ENCODE measurements at regions not wholly inside any gene's neighbourhood (a gene's known extent, or its start where the extent isn't known, plus 50 kb on each side); places are given as distances from the start of the nearest gene placed in this dataset.

DNA sequence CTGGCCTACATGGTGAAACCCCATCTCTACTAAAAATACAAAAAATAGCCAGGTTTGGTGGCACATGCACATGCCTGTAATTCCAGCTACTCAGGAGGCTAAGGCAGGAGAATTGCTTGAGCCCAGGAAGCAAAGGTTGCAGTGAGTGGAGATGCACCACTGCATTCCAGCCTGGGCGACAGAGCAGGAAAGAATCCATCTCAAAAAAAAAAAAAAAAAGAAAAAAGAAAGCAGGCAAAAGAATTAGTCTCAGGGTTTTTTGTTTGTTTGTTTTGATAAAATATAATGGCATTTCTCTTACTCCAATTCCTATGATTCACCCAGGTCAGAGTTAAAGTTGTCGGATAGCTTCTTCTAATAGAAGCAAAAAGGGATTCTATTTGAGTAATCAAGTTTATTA lies 67.0 kb upstream of the ATG10 start:
- POLR2A ChIA-PET (ENCODE audit: unreplicated experiment) = no interaction called here
- intact Hi-C loops (cut with micrococcal nuclease) = no loop called here

More for the DNA sequence above, 67.0 kb upstream of the ATG10 start:
- H2BK20ac ChIP-seq (ENCODE audit: low read depth, low read length) = no peak overlapping the region
- no peak overlapping the region for H3K4me2 ChIP-seq (ENCODE audit: low read depth, low read length)
- no peak overlapping the region for H3K4ac ChIP-seq (ENCODE audit: low read depth, low read length)
- H3K27me3 ChIP-seq (ENCODE audit: control insufficient read depth, insufficient read depth, low read length) = no peaks in the 10 kb centered on the region; the same call in 1 of the 2 replicates
- no peak overlapping the region for H2BK5ac ChIP-seq (ENCODE audit: low read depth, low read length, poor library complexity, severe bottlenecking)
- no peak overlapping the region for H4K5ac ChIP-seq (ENCODE audit: low read depth, low read length)
- no peak overlapping the region for H3K18ac ChIP-seq (ENCODE audit: low read depth, low read length)
- H3K14ac ChIP-seq (replicated peaks; ENCODE audit: low read depth, low read length) = no peak overlapping the region
- no peak overlapping the region for H2AK5ac ChIP-seq (ENCODE audit: low read depth, low read length)
- H3K4me1 ChIP-seq (ENCODE audit: control insufficient read depth, insufficient read depth, low read length) = peaks cover 3% of the 10 kb centered on the region; the same call in 1 of the 2 replicates
- H3K27ac ChIP-seq (ENCODE audit: insufficient read depth, low read length) = peak overlapping the region; percentile 44; the same call in 1 of the 2 replicates
- CTCF ChIA-PET = interaction anchor here (0.9 kb wide), 1 partner anchor 8 kb away, joined by 3 read pairs; no protein-coding TSS in a partner anchor
- no peaks in the 10 kb centered on the region for H3K36me3 ChIP-seq (ENCODE audit: control insufficient read depth, insufficient read depth, low read length)
- dilution Hi-C loops (cut with HindIII; ENCODE audit: low sequenced_read_pairs, unreplicated experiment) = no loop called here
- DNase-seq = peak; percentile 56
- in situ Hi-C loops (cut with MboI; ENCODE audit: low sequenced_read_pairs) = no loop called here
- peak; percentile 87 for ATAC-seq (ENCODE audit: low read depth)
- no peaks in the 10 kb centered on the region for H3K79me1 ChIP-seq (ENCODE audit: low read depth in 1 of 2, low read length in 2 of 2)
- no peak overlapping the region for H3K9ac ChIP-seq (ENCODE audit: low read depth, low read length)
- no peak overlapping the region for H3K56ac ChIP-seq (ENCODE audit: extremely low read depth, insufficient read depth, low read length)
- no peak overlapping the region for H2AK9ac ChIP-seq (replicated peaks; ENCODE audit: low read depth, low read length, poor library complexity)
- H4K20me1 ChIP-seq (ENCODE audit: insufficient read depth, low read length) = no peaks in the 10 kb centered on the region
- no peak overlapping the region for H3K4me3 ChIP-seq (ENCODE audit: insufficient read depth, low read depth, low read length)
- BruUV-seq (replicated peaks) = no TSS peak
- no peak overlapping the region for H4K91ac ChIP-seq (ENCODE audit: insufficient read depth, low read depth, low read length)
- no peak overlapping the region for H4K8ac ChIP-seq (ENCODE audit: low read depth in 2 of 2, low read length in 2 of 2)
- no peak overlapping the region for H2AFZ ChIP-seq (replicated peaks; ENCODE audit: low read length, poor library complexity)
- TF ChIP-seq CHD1 (IDR thresholded peaks at IDR 0.05; ENCODE audit: low read depth, low read length) (no peak), RAD21 (IDR thresholded peaks at IDR 0.05; ENCODE audit: low read length) (no peak)
- no peak overlapping the region for H3K23ac ChIP-seq (ENCODE audit: low read depth, low read length)
- 0 out of 2 replicates have a peak, but pooled peaks cover 2% of the 10 kb centered on the region for H3K9me3 ChIP-seq (ENCODE audit: control insufficient read depth, insufficient read depth, low read length)
- no peak overlapping the region for H2BK120ac ChIP-seq (ENCODE audit: low read depth, low read length)
- H2BK15ac ChIP-seq (ENCODE audit: low read depth, low read length) = no peak overlapping the region
- no CpG with 5 or more reads among the region's 2 CpGs for WGBS, 2 experiments (ENCODE audit: extremely low coverage in 2 of 2, insufficient read length in 1 of 2)
- peaks cover 6% of the 10 kb centered on the region; the same call in 1 of the 2 replicates for H3K9me1 ChIP-seq (ENCODE audit: insufficient read depth, low read length)
